Left ventricle myocardium inferior (tissue), 1 donor: ENCODE measurements at regions not wholly inside any gene's neighbourhood (a gene's known extent, or its start where the extent isn't known, plus 50 kb on each side); places are given as distances from the start of the nearest gene placed in this dataset.

ENCODE experiments used
- DNase-seq: peaks from one replicate; pipeline ENCODE4 v3.0.0-alpha.2; 2020
- H3K27ac ChIP-seq: fragments of 200-600 bp; replicated peaks from 2 replicates; pipeline ENCODE4 v1.8.0; 2021
- H3K27me3 ChIP-seq: fragments of 200-600 bp; 2 replicates; pipeline ENCODE4 v1.8.0; 2021; ENCODE audit warnings: low read depth
- H3K36me3 ChIP-seq: fragments of 200-600 bp; 2 replicates; pipeline ENCODE4 v1.8.0; 2021
- H3K4me1 ChIP-seq: fragments of 200-600 bp; 2 replicates; pipeline ENCODE4 v1.8.0; 2021
- H3K4me3 ChIP-seq: fragments of 200-600 bp; 2 replicates; pipeline ENCODE4 v1.8.0; 2021; ENCODE audit warnings: mild to moderate bottlenecking, moderate library complexity
- H3K9me3 ChIP-seq: fragments of 200-600 bp; replicated peaks from 2 replicates; pipeline ENCODE4 v1.8.0; 2021
- CTCF ChIP-seq: fragments of 200-600 bp; IDR thresholded peaks from 2 replicates; pipeline ENCODE4 v1.8.0; 2021; ENCODE audit warnings: antibody characterized with exemption, mild to moderate bottlenecking, borderline replicate concordance
- intact Hi-C: fragments of 100-400 bp; cut with micrococcal nuclease; formaldehyde crosslinking; loops from one replicate; pipeline ENCODE4 v1.11.0; 2022
- donor health status: DM: no; HTN: yes; CAD: no; lungs with severe emphysema.

- TF ChIP-seq CTCF: no peak
- no peak overlapping the region for H3K4me3 ChIP-seq
- H3K27me3 ChIP-seq: no peaks in the 10 kb centered on the region
- DNase-seq: no peak
- H3K27ac ChIP-seq: no peak overlapping the region
- intact Hi-C loops: no loop called here
- no peaks in the 10 kb centered on the region for H3K36me3 ChIP-seq
- H3K9me3 ChIP-seq: peaks cover 6% of the 10 kb centered on the region
- H3K4me1 ChIP-seq: no peaks in the 10 kb centered on the region
These were observed 1055.8 kb upstream of the CADM2 start for GRCh38 chr3:83902787-83903533.

- Histone ChIP-seq H3K9me3 (no peaks in the 10 kb centered on the region), H3K27me3 (no peaks in the 10 kb centered on the region), H3K27ac (no peak overlapping the region), H3K4me3 (no peak overlapping the region), H3K4me1 (no peaks in the 10 kb centered on the region), H3K36me3 (no peaks in the 10 kb centered on the region)
- intact Hi-C loops: no loop called here
- no peak for DNase-seq
- TF ChIP-seq CTCF: no peak
These were observed 1045.4 kb upstream of the CADM2 start for GRCh38 chr3:83913381-83913780.

GRCh38 chr3:83926291-83926690 lies 1032.5 kb upstream of the CADM2 start:
- no peak for TF ChIP-seq CTCF
- Histone ChIP-seq H3K4me1 (no peaks in the 10 kb centered on the region), H3K9me3 (peaks cover 50% of the 10 kb centered on the region), H3K4me3 (no peak overlapping the region), H3K27me3 (no peaks in the 10 kb centered on the region), H3K36me3 (no peaks in the 10 kb centered on the region), H3K27ac (no peak overlapping the region)
- intact Hi-C loops: no loop called here
- no peak for DNase-seq

- Histone ChIP-seq H3K4me1 (no peaks in the 10 kb centered on the region), H3K9me3 (peaks cover 64% of the 10 kb centered on the region), H3K4me3 (no peak overlapping the region), H3K36me3 (no peaks in the 10 kb centered on the region), H3K27ac (no peak overlapping the region), H3K27me3 (no peaks in the 10 kb centered on the region)
- no peak for TF ChIP-seq CTCF
- no peak for DNase-seq
- intact Hi-C loops: no loop called here
These were observed 1030.4 kb upstream of the CADM2 start for GRCh38 chr3:83928391-83928790.

- TF ChIP-seq CTCF: no peak
- no peaks in the 10 kb centered on the region for H3K4me1 ChIP-seq
- H3K27ac ChIP-seq: no peak overlapping the region
- no peak for DNase-seq
- intact Hi-C loops: no loop called here
- H3K27me3 ChIP-seq: no peaks in the 10 kb centered on the region
- H3K36me3 ChIP-seq: no peaks in the 10 kb centered on the region
- H3K4me3 ChIP-seq: no peak overlapping the region
- H3K9me3 ChIP-seq: peaks cover 64% of the 10 kb centered on the region
These were observed 1029.9 kb upstream of the CADM2 start for GRCh38 chr3:83928903-83929302.
